Heart right ventricle (tissue), 16 donors: ENCODE measurements at regions not wholly inside any gene's neighbourhood (a gene's known extent, or its start where the extent isn't known, plus 50 kb on each side); places are given as distances from the start of the nearest gene placed in this dataset.

Experiments used
- ATAC-seq, 8 donors: fragments of 200-7000 bp; cut with Tn5 transposase; one replicate each; pipeline ENCODE4 v1.9.1; 2020; ENCODE audit warnings: mild to moderate bottlenecking in 8 of 8, moderate library complexity in 8 of 8, moderate number of reproducible peaks in 1 of 8
- DNase-seq, 2 donors: peaks; one replicate each; pipeline ENCODE4 v3.0.0-alpha.2; 2020
- H3K27ac ChIP-seq, 10 donors: fragments of 200-600 bp; sonication (generic) in 2 of 10; one replicate each; pipeline versions ENCODE4 v1.5.0 to v1.8.0; 2020 to 2022; ENCODE audit warnings: mild to moderate bottlenecking in 3 of 10
- H3K27me3 ChIP-seq, 7 donors: fragments of 200-600 bp; one replicate each; pipeline ENCODE4 v1.8.0; 2021 to 2022; ENCODE audit warnings: mild to moderate bottlenecking in 2 of 7
- H3K36me3 ChIP-seq, 9 donors: fragments of 200-600 bp; sonication (generic) in 1 of 9; one replicate each; pipeline versions ENCODE4 v1.5.0 to v1.8.0; 2020 to 2022; ENCODE audit warnings: mild to moderate bottlenecking in 2 of 9
- H3K4me1 ChIP-seq, 9 donors: fragments of 200-600 bp; sonication (generic) in 1 of 9; one replicate each; pipeline versions ENCODE4 v1.5.0 to v1.8.0; 2020 to 2022; ENCODE audit warnings: mild to moderate bottlenecking in 4 of 9
- H3K4me3 ChIP-seq, 10 donors: fragments of 200-600 bp; sonication (generic) in 2 of 10; one replicate each; pipeline versions ENCODE4 v1.5.0 to v1.8.0; 2020 to 2022; ENCODE audit warnings: mild to moderate bottlenecking in 7 of 10, moderate library complexity in 2 of 10
- H3K9me3 ChIP-seq, 11 donors: fragments of 200-600 bp in 10 of 11; sonication (generic) in 2 of 11; one replicate each; pipeline versions ENCODE4 v1.5.0 to v1.8.0; 2013 to 2022; ENCODE audit warnings: mild to moderate bottlenecking in 2 of 11, control low read depth in 1 of 11, moderate library complexity in 1 of 11
- WGBS, 2 donors: extraction: QIAGEN DNeasy Blood & Tissue Kit; methylation state at CpG; one replicate each; pipeline ENCODE4 v1.1.7; 2013; ENCODE audit warnings: inconsistent platforms in 1 of 2; 5-methylcytosine and 5-hydroxymethylcytosine counted together
- intact Hi-C, 10 donors: fragments of 100-400 bp; cut with DNase I; formaldehyde crosslinking; loops; one replicate each; pipeline versions ENCODE4 v1.11.1 to v1.14.2; 2022
- TF ChIP-seq, protein P1 (sequence below), 9 donors: fragments of 200-600 bp; sonication (generic) in 2 of 9; IDR thresholded peaks; one replicate each; pipeline versions ENCODE4 v1.5.0 to v1.8.0; 2021 to 2022; ENCODE audit warnings: antibody characterized with exemption in 9 of 9, mild to moderate bottlenecking in 5 of 9, moderate library complexity in 1 of 9
- donor health status: Arrhythmogenic right ventricular cardiomyopathy.
- donor health status: ischemic (EF 13 %, LVEDD 7.1; RV severe dilation, severe dysfunction).
- donor health status: healthy with polysubstance abuse.
- donor health status: DM: no; HTN: yes; CAD: no.
- donor health status: DM: no; HTN: no; CAD: no.
- donor health status: ischemic (EF 25% LVEDD 6.9; RV normal size, moderate dysfunction).
- donor health status: ischemic (EF 25% LVEDD 5.7; RV mildly dilated, moderate dysfunction).
- donor health status: healthy.
- donor health status: DM: yes; HTN: yes; CAD: no.
- donor health status: Ischemic cardiomyopathy.
- donor health status: ischemic (EF 35%, LVEDD 5.7; RV mildly dilated, moderate dysfunction).
- donor health status: nonischemic (EF 11% LVEDD 7.7; RV severe dilation, severe dysfunction).
- donor health status: DM: yes; HTN: yes; CAD: no.
- donor health status: PGD.
- donor health status: ischemic (EF 29% LVEDD 5.4; RV normal size, mild dysfunction).
- donor health status: nonischemic (EF 23%, LVEDD 6.1; RV moderate dilation, normal function).

GRCh38 chr14:34297786-34298520 lies 164.1 kb downstream of the SPTSSA start:
- WGBS, 2 donors, result 59 to 60% methylated on average over 6 of the region's 6 CpGs
- Histone ChIP-seq H3K36me3 (no peaks in the 10 kb centered on the region), H3K4me3 (no peak overlapping the region), H3K9me3 (no peaks in the 10 kb centered on the region), H3K27me3 (no peaks in the 10 kb centered on the region), H3K4me1 (peaks cover 0 to 11% (median 0%) of the 10 kb centered on the region in 9 donors), H3K27ac (no peak overlapping the region)
- intact Hi-C loops, result no loop called here
- no peak for DNase-seq
- ATAC-seq, result no peak
- TF ChIP-seq, protein P1, sequence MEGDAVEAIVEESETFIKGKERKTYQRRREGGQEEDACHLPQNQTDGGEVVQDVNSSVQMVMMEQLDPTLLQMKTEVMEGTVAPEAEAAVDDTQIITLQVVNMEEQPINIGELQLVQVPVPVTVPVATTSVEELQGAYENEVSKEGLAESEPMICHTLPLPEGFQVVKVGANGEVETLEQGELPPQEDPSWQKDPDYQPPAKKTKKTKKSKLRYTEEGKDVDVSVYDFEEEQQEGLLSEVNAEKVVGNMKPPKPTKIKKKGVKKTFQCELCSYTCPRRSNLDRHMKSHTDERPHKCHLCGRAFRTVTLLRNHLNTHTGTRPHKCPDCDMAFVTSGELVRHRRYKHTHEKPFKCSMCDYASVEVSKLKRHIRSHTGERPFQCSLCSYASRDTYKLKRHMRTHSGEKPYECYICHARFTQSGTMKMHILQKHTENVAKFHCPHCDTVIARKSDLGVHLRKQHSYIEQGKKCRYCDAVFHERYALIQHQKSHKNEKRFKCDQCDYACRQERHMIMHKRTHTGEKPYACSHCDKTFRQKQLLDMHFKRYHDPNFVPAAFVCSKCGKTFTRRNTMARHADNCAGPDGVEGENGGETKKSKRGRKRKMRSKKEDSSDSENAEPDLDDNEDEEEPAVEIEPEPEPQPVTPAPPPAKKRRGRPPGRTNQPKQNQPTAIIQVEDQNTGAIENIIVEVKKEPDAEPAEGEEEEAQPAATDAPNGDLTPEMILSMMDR (IDR thresholded peaks at IDR 0.05), result no peak

GRCh38 chr14:34283590-34283989 lies 178.4 kb downstream of the SPTSSA start:
- DNase-seq, result no peak
- no peak overlapping the region for H3K27ac ChIP-seq
- H3K4me3 ChIP-seq, result no peak overlapping the region
- peaks cover 0 to 15% (median 0%) of the 10 kb centered on the region in 11 donors for H3K9me3 ChIP-seq
- no peak for ATAC-seq
- intact Hi-C loops, result no loop called here
- TF ChIP-seq, protein P1 (IDR thresholded peaks at IDR 0.05), result no peak
- H3K4me1 ChIP-seq, result no peaks in the 10 kb centered on the region
- no peaks in the 10 kb centered on the region for H3K36me3 ChIP-seq
- H3K27me3 ChIP-seq, result no peaks in the 10 kb centered on the region

GRCh38 chr14:34277191-34277590 lies 184.8 kb downstream of the SPTSSA start:
- H3K9me3 ChIP-seq, result peaks cover 0 to 9% (median 0%) of the 10 kb centered on the region in 11 donors
- TF ChIP-seq, protein P1 (IDR thresholded peaks at IDR 0.05), result no peak
- H3K4me1 ChIP-seq, result no peaks in the 10 kb centered on the region
- ATAC-seq (no peak), DNase-seq (no peak)
- intact Hi-C loops, result no loop called here
- H3K36me3 ChIP-seq, result no peaks in the 10 kb centered on the region
- no peaks in the 10 kb centered on the region for H3K27me3 ChIP-seq
- H3K27ac ChIP-seq, result no peak overlapping the region
- H3K4me3 ChIP-seq, result no peak overlapping the region

GRCh38 chr14:34275530-34275929 lies 186.5 kb downstream of the SPTSSA start:
- Histone ChIP-seq H3K4me1 (no peaks in the 10 kb centered on the region), H3K36me3 (no peaks in the 10 kb centered on the region), H3K27ac (no peak overlapping the region), H3K9me3 (no peaks in the 10 kb centered on the region), H3K27me3 (no peaks in the 10 kb centered on the region), H3K4me3 (no peak overlapping the region)
- no peak for DNase-seq
- intact Hi-C loops, result no loop called here
- ATAC-seq, result no peak
- TF ChIP-seq, protein P1 (IDR thresholded peaks at IDR 0.05), result no peak
- WGBS, 2 donors, result 80 to 92% methylated on average over 1 of the region's 1 CpG
